GM12892 (cell line): ENCODE measurements at regions not wholly inside any gene's neighbourhood (a gene's known extent, or its start where the extent isn't known, plus 50 kb on each side); places are given as distances from the start of the nearest gene placed in this dataset.

Experiments
- DNase-seq: peaks from one replicate; pipeline ENCODE4 v3.0.0; 2011; ENCODE audit not compliant: insufficient read length
- FAIRE-seq: peaks from 2 replicates; lab custom pipeline; 2011; peaks lifted over from hg19 to GRCh38; lab: Jason Lieb, UNC
- POLR2A ChIP-seq: IDR thresholded peaks from 2 replicates; pipeline ENCODE4 v1.6.1; 2011; ENCODE audit warnings: low read depth, low read length, control low read depth
- POLR2AphosphoS5 ChIP-seq: IDR thresholded peaks from 2 replicates; pipeline ENCODE4 v1.6.1; 2011; ENCODE audit warnings: low read depth, low read length, control low read depth
- TAF1 ChIP-seq: IDR thresholded peaks from 2 replicates; pipeline ENCODE4 v1.6.1; 2011; ENCODE audit warnings: low read depth, mild to moderate bottlenecking, control low read depth, low read length, borderline replicate concordance

- no peak for FAIRE-seq
- no peak for TF ChIP-seq TAF1
- no peak for TF ChIP-seq POLR2AphosphoS5
- TF ChIP-seq POLR2A, result no peak
- no peak for DNase-seq
Measured at GRCh38 chr15:87578776-87579175, 677.8 kb downstream of the NTRK3 start.

- TF ChIP-seq TAF1 (no peak), POLR2A (no peak), POLR2AphosphoS5 (no peak)
- FAIRE-seq, result no peak
- no peak for DNase-seq
Measured at GRCh38 chr15:87577336-87577735, 679.2 kb downstream of the NTRK3 start.

GRCh38 chr15:87576486-87577176 lies 679.9 kb downstream of the NTRK3 start:
- DNase-seq (no peak), FAIRE-seq (no peak)
- no peak for TF ChIP-seq POLR2A
- TF ChIP-seq POLR2AphosphoS5, result no peak
- TF ChIP-seq TAF1, result no peak

- DNase-seq, result no peak
- TF ChIP-seq POLR2A (no peak), TAF1 (no peak), POLR2AphosphoS5 (no peak)
- no peak for FAIRE-seq
Measured at GRCh38 chr15:87575896-87576473, 680.6 kb downstream of the NTRK3 start.

GRCh38 chr15:87573534-87573933 lies 683.0 kb downstream of the NTRK3 start:
- no peak for FAIRE-seq
- no peak for DNase-seq
- TF ChIP-seq POLR2A (no peak), POLR2AphosphoS5 (no peak), TAF1 (no peak)

- DNase-seq, result no peak
- TF ChIP-seq POLR2AphosphoS5 (no peak), POLR2A (no peak), TAF1 (no peak)
- no peak for FAIRE-seq
Measured at GRCh38 chr15:87573039-87573438, 683.5 kb downstream of the NTRK3 start.

- no peak for TF ChIP-seq POLR2A
- no peak for TF ChIP-seq TAF1
- TF ChIP-seq POLR2AphosphoS5, result no peak
- DNase-seq (no peak), FAIRE-seq (no peak)
Measured at GRCh38 chr15:87572381-87572910, 684.1 kb downstream of the NTRK3 start.

GRCh38 chr15:87570206-87570605 lies 686.3 kb downstream of the NTRK3 start:
- FAIRE-seq (no peak), DNase-seq (no peak)
- TF ChIP-seq TAF1 (no peak), POLR2AphosphoS5 (no peak), POLR2A (no peak)

GRCh38 chr15:87569581-87569980 lies 687.0 kb downstream of the NTRK3 start:
- TF ChIP-seq TAF1, result no peak
- TF ChIP-seq POLR2A, result no peak
- TF ChIP-seq POLR2AphosphoS5, result no peak
- no peak for FAIRE-seq
- DNase-seq, result no peak

- FAIRE-seq (no peak), DNase-seq (no peak)
- TF ChIP-seq POLR2AphosphoS5 (no peak), POLR2A (no peak), TAF1 (no peak)
Measured at GRCh38 chr15:87567406-87568030, 689.0 kb downstream of the NTRK3 start.

GRCh38 chr15:87566236-87566635 lies 690.3 kb downstream of the NTRK3 start:
- TF ChIP-seq POLR2A (no peak), POLR2AphosphoS5 (no peak), TAF1 (no peak)
- FAIRE-seq, result no peak
- DNase-seq, result no peak

GRCh38 chr15:87564681-87565080 lies 691.9 kb downstream of the NTRK3 start:
- FAIRE-seq (no peak), DNase-seq (no peak)
- TF ChIP-seq POLR2A (no peak), TAF1 (no peak), POLR2AphosphoS5 (no peak)
